ENCODE measurements at regions not wholly inside any gene's neighbourhood (a gene's known extent, or its start where the extent isn't known, plus 50 kb on each side); places are given as distances from the start of the nearest gene placed in this dataset.
"Not testable (repeated sequence)": the region's sequence is repeated elsewhere in the genome, so short reads cannot be mapped to it uniquely, and the experiment has no call there.

GRCh38 chr5:18285257-18285656 lies 651.0 kb downstream of the TAF11L14 start:
- Mint-ChIP-seq H3K4me3 (no peak overlapping the region), H3K9me3 (peaks cover 8% of the 10 kb centered on the region), H3K4me1 (ENCODE audit: low read depth) (no peaks in the 10 kb centered on the region), H3K27ac (no peak overlapping the region), H3K36me3 (ENCODE audit: low read depth) (no peaks in the 10 kb centered on the region), H3K27me3 (no peaks in the 10 kb centered on the region)
- ChIA-PET POLR2A (no interaction called here), CTCF (no interaction called here)
- no peak for ATAC-seq
- no peak for DNase-seq
- intact Hi-C loops (cut with micrococcal nuclease): no loop called here
- no peak for TF ChIP-seq CTCF (IDR thresholded peaks at IDR 0.05)

- no peak overlapping the region for H3K4me3 Mint-ChIP-seq
- H3K27ac Mint-ChIP-seq: no peak overlapping the region
- no peaks in the 10 kb centered on the region for H3K27me3 Mint-ChIP-seq
- ChIA-PET CTCF (no interaction called here), POLR2A (no interaction called here)
- no peaks in the 10 kb centered on the region for H3K4me1 Mint-ChIP-seq (ENCODE audit: low read depth)
- H3K36me3 Mint-ChIP-seq (ENCODE audit: low read depth): no peaks in the 10 kb centered on the region
- H3K9me3 Mint-ChIP-seq: no peaks in the 10 kb centered on the region
- DNase-seq (no peak), ATAC-seq (no peak)
- TF ChIP-seq CTCF (IDR thresholded peaks at IDR 0.05): no peak
- intact Hi-C loops (cut with micrococcal nuclease): no loop called here
These were observed 657.9 kb downstream of the TAF11L14 start for GRCh38 chr5:18292146-18292545.

GRCh38 chr5:18295696-18296095 lies 661.4 kb downstream of the TAF11L14 start:
- POLR2A ChIA-PET; H3K36me3 Mint-ChIP-seq (ENCODE audit: low read depth); H3K4me3 Mint-ChIP-seq; intact Hi-C loops (cut with micrococcal nuclease); H3K27ac Mint-ChIP-seq; H3K4me1 Mint-ChIP-seq (ENCODE audit: low read depth); H3K9me3 Mint-ChIP-seq; ATAC-seq; H3K27me3 Mint-ChIP-seq; DNase-seq; CTCF ChIA-PET: not testable (repeated sequence)

GRCh38 chr5:18299166-18299565 lies 664.9 kb downstream of the TAF11L14 start:
- H3K27ac Mint-ChIP-seq: no peak overlapping the region
- no peaks in the 10 kb centered on the region for H3K4me1 Mint-ChIP-seq (ENCODE audit: low read depth)
- H3K9me3 Mint-ChIP-seq: no peaks in the 10 kb centered on the region
- ChIA-PET CTCF (no interaction called here), POLR2A (no interaction called here)
- no peak for TF ChIP-seq CTCF (IDR thresholded peaks at IDR 0.05)
- DNase-seq (no peak), ATAC-seq (no peak)
- H3K36me3 Mint-ChIP-seq (ENCODE audit: low read depth): no peaks in the 10 kb centered on the region
- intact Hi-C loops (cut with micrococcal nuclease): no loop called here
- no peaks in the 10 kb centered on the region for H3K27me3 Mint-ChIP-seq
- no peak overlapping the region for H3K4me3 Mint-ChIP-seq

DNA sequence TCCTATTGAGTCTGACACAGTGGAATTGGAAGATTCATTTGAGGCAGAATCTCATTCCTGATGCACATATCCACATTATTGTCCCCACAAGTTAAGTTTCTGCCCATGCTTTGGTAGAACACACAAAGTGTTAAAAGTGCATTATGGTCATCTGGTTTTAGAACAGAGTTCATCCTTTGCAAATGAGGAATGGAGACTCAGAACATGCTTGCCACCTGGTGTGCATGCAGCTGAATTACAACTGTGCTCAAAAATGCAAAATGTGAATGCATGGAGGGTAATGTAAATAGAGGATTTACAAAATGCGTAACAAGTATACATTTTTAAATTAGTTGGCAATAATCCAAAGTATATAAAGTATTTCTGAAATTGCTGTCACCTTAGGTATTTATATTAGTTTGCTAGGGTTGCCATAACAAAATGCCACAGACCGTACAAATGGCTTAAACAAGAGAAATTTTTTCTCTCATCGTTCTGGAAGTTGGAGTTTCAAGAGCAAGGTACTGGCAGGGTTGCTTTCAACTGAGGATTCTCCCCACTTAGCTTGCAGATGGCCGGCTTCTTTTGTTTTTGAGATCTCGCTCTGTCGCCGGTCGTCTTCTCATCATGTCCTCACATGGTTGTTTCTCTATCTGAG lies 671.1 kb downstream of the TAF11L14 start:
- POLR2A ChIA-PET: no interaction called here
- Mint-ChIP-seq H3K36me3 (ENCODE audit: low read depth) (no peaks in the 10 kb centered on the region), H3K4me3 (no peak overlapping the region), H3K27me3 (no peaks in the 10 kb centered on the region), H3K9me3 (no peaks in the 10 kb centered on the region), H3K27ac (no peak overlapping the region), H3K4me1 (ENCODE audit: low read depth) (no peaks in the 10 kb centered on the region)
- TF ChIP-seq CTCF (IDR thresholded peaks at IDR 0.05): peak; percentile 20
- ATAC-seq (no peak), DNase-seq (peak; percentile 3)
- CTCF ChIA-PET: interaction anchor here (1.1 to 3.7 kb wide), 2 partner anchors 12 to 1089 kb away, joined by 3 to 19 read pairs; no protein-coding TSS in a partner anchor
- intact Hi-C loops (cut with micrococcal nuclease): no loop called here

All from activated CD8-positive, alpha-beta T cell treated with anti-CD3 and anti-CD28 coated beads for 36 hours (primary cell).